NB4 (cell line): ENCODE measurements at regions not wholly inside any gene's neighbourhood (a gene's known extent, or its start where the extent isn't known, plus 50 kb on each side); places are given as distances from the start of the nearest gene placed in this dataset.

Experiments used
- DNase-seq: peaks from one replicate; pipeline ENCODE4 v3.0.0; 2010; ENCODE audit warnings: low read depth
- H3K4me3 ChIP-seq: one replicate; pipeline ENCODE4 v1.5.1; 2011; ENCODE audit warnings: mild to moderate bottlenecking, low read depth, low read length, moderate library complexity
- MYC ChIP-seq: IDR thresholded peaks from 2 replicates; pipeline ENCODE4 v1.6.1; 2011; ENCODE audit warnings: low read depth, low read length
- POLR2A ChIP-seq: IDR thresholded peaks from 2 replicates; pipeline ENCODE4 v1.6.1; 2011; ENCODE audit warnings: mild to moderate bottlenecking; ENCODE audit not compliant: insufficient read length; ENCODE audit errors: extremely low read depth
- TF ChIP-seq, protein P1 (sequence below): IDR thresholded peaks from one replicate; pipeline ENCODE4 v1.5.1; 2012; ENCODE audit warnings: low read depth, low read length
- TF ChIP-seq, protein P2 (sequence below): IDR thresholded peaks from 2 replicates; pipeline ENCODE4 v1.6.1; 2011; ENCODE audit warnings: low read depth, low read length

- no peak for DNase-seq
- TF ChIP-seq, protein P1, sequence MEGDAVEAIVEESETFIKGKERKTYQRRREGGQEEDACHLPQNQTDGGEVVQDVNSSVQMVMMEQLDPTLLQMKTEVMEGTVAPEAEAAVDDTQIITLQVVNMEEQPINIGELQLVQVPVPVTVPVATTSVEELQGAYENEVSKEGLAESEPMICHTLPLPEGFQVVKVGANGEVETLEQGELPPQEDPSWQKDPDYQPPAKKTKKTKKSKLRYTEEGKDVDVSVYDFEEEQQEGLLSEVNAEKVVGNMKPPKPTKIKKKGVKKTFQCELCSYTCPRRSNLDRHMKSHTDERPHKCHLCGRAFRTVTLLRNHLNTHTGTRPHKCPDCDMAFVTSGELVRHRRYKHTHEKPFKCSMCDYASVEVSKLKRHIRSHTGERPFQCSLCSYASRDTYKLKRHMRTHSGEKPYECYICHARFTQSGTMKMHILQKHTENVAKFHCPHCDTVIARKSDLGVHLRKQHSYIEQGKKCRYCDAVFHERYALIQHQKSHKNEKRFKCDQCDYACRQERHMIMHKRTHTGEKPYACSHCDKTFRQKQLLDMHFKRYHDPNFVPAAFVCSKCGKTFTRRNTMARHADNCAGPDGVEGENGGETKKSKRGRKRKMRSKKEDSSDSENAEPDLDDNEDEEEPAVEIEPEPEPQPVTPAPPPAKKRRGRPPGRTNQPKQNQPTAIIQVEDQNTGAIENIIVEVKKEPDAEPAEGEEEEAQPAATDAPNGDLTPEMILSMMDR = no peak
- TF ChIP-seq MYC (no peak), POLR2A (no peak)
- TF ChIP-seq, protein P2, sequence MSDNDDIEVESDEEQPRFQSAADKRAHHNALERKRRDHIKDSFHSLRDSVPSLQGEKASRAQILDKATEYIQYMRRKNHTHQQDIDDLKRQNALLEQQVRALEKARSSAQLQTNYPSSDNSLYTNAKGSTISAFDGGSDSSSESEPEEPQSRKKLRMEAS = no peak
- no peak overlapping the region for H3K4me3 ChIP-seq
These were observed 57.9 kb downstream of the DNAJB9 start for GRCh38 chr7:108627476-108628051.

- TF ChIP-seq, protein P2 = no peak
- TF ChIP-seq, protein P1 = no peak
- TF ChIP-seq POLR2A = no peak
- no peak for TF ChIP-seq MYC
- DNase-seq = no peak
- H3K4me3 ChIP-seq = no peak overlapping the region
These were observed 59.0 kb downstream of the DNAJB9 start for GRCh38 chr7:108628678-108629077.

DNA sequence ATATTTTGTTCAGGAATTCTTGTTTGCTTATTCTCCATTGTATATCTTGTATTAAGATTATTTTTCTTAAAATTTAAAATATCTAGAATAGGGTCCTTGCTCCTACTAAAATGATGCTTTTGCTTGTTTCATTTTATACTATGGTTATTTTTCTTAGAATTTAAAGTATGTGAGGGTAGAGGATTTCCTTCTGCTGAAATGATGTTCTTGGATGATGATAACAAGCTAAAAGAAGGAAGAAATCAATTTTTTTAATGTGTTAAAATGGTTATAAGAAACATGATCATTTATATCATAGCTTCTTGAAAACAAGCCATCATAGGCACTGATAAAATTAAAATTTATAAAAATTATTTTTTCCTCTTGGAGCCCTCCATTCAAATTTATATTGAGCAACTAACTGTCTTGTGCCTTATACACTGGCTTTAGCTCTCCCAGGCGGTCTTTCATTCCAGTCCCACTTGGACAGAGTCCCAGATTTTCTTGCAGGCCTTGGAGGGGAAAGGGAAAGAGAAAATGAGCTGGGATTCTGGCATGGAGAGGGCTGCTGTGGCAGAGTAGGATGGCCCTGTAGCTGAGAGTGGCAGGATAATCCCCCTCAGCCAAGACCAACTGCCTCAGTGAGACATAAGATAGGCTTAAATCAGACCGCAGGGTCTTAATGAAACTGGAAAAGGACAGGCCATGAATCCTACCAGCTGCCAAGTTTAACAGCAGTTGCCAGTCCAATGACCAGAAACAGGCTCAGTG lies 60.2 kb downstream of the DNAJB9 start:
- TF ChIP-seq, protein P2 = no peak
- no peak for TF ChIP-seq MYC
- no peak for TF ChIP-seq POLR2A
- TF ChIP-seq, protein P1 = no peak
- DNase-seq = no peak
- H3K4me3 ChIP-seq = no peak overlapping the region

DNA sequence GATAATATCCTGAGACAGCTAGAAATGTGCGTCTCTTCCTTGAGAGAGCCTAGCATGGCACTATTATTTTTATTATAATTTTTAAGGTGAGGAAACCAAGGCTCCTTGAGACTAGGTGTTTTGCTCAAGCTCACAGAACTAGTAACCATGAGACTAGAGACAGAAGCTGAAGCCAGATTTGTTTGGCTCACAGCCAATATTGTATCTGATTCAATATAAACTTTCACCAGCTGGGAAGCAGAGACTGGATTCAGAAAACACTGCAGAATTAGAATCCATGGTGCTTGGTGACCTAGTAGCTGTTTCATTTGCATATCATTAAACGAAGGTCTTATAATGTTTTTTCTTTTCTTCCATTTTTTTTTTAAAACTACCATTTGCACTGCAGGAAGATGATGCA lies 64.4 kb downstream of the DNAJB9 start:
- TF ChIP-seq MYC (no peak), POLR2A (no peak)
- TF ChIP-seq, protein P1 = no peak
- TF ChIP-seq, protein P2 = no peak
- no peak for DNase-seq
- H3K4me3 ChIP-seq = no peak overlapping the region

GRCh38 chr7:108634535-108634934 lies 64.9 kb downstream of the DNAJB9 start:
- H3K4me3 ChIP-seq = no peak overlapping the region
- DNase-seq = no peak
- TF ChIP-seq POLR2A = no peak
- TF ChIP-seq, protein P1 = no peak
- TF ChIP-seq MYC = no peak
- TF ChIP-seq, protein P2 = no peak
